Hypothalamus (tissue), 51 donors: ENCODE measurements at regions not wholly inside any gene's neighbourhood (a gene's known extent, or its start where the extent isn't known, plus 50 kb on each side); places are given as distances from the start of the nearest gene placed in this dataset.
A peak's percentile ranks its signal among the peaks of the same experiment; 100 is the strongest.
"Not testable (repeated sequence)": the region's sequence is repeated elsewhere in the genome, so short reads cannot be mapped to it uniquely, and the experiment has no call there.

Experiments
- DNase-seq, 51 donors: peaks; one replicate each; lab custom pipeline; 2025; lab: John Stamatoyannopoulos, UW

- DNase-seq = no peak
These were observed 120.0 kb upstream of the ZC3H11B start for GRCh38 chr1:219732814-219733491.

DNA sequence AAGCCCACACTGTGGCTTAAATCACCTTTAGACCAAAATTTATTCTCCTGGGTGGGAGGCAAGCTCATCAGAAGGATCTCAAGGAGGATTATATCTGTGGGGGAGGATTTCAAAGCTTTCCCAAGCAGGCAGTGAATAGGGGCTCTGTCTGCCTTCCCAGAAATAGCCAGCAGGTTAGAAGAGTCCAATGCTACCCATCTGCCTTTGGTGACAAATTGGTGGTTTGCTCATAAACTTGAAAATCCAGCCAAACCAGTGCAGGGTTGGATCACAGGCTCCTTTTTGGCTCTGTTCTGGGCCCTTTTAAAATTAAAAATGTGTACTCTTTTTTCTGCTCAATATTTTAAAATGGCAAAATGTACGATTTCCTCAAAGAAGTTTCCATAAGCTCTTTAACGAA lies 118.9 kb upstream of the ZC3H11B start:
- DNase-seq = no peak

DNA sequence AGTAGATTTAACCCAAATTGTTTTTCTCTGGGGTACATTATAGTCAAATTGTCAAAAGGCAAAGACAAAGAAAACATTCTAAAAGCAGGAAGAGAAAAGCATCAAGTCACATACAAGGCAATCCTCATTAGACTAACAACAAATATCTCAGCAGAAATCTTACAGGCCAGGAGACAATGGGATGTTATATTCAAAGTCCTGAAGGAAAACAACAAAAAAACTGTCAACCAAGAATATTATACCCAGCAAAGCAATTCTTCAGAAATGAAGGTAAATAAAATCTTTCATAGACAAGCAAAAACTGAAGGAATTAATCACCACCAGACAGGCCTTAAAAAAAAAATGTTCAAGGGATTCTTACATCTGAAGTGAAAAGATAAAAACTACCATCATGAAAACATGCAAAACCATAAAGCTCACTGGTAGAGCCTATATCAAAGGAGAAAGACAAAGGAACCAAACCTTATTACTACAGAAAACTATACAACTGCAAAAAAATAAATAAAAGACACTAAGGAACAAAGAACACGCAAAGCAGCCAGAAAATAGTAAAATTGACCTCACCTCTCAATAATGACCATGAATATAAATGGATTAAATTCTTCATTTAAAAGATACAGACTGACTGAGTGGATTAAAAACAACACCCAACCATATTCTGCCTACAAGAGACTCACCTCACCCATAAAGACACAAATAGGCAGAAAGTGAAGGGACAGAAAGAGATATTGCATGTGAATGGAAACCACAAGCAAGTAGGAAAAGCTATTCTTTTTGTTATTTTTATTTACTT lies 113.8 kb upstream of the ZC3H11B start:
- DNase-seq = no peak

DNA sequence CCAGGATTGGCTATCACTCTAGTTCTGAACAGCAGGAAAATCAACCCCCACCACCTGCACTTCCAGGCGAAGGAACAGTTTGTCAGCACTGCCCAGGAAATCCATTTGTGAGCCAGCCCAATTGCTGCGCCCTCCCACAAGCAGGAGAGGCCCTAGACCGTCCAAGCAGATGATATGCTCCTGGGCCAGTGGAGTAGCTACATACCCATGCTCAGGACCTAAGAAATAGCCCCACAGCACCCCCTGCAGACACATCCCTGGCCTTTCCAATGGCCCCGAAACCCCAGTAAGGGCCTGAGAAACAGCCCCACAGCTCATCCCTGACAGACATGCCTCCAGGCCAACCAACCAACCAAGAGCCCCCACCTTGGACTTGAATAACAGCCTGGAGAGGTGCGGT lies 111.5 kb upstream of the ZC3H11B start:
- no peak for DNase-seq

- no peak for DNase-seq
These were observed 104.6 kb upstream of the ZC3H11B start for GRCh38 chr1:219717536-219717935.

- DNase-seq = no peak
These were observed 103.8 kb upstream of the ZC3H11B start for GRCh38 chr1:219716611-219717114.

DNA sequence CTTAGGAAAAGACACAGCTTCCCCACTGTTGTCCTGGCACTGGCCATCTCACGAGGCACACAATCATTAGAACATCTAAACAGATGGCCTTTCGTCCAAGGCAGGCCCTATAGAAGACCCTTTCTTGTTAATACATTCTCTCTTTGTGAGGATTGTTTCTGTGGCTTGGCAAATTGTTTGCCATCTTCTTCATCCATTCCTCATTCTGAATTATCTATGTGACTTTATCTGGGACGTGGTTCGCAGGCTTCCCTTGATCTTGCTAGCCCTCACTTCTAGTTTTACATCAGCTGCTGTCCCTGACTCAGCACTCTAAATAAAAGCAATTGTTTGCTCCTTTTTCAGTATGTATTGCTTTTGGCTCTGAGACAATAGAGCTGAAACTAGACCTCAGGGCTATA lies 101.1 kb upstream of the ZC3H11B start:
- DNase-seq = peak in 1 of 51 donors; percentile 7

- DNase-seq = no peak
These were observed 99.6 kb upstream of the ZC3H11B start for GRCh38 chr1:219712506-219712905.

GRCh38 chr1:219710529-219711194 lies 97.8 kb upstream of the ZC3H11B start:
- peak in 1 of 51 donors; percentile 1 for DNase-seq

- DNase-seq = no peak
These were observed 96.1 kb upstream of the ZC3H11B start for GRCh38 chr1:219708919-219709543.

GRCh38 chr1:219707885-219708284 lies 95.0 kb upstream of the ZC3H11B start:
- not testable (repeated sequence) for DNase-seq

- DNase-seq = not testable (repeated sequence)
These were observed 91.4 kb upstream of the ZC3H11B start for GRCh38 chr1:219704331-219704730.

- no peak for DNase-seq
These were observed 90.4 kb upstream of the ZC3H11B start for GRCh38 chr1:219703368-219703639.

DNA sequence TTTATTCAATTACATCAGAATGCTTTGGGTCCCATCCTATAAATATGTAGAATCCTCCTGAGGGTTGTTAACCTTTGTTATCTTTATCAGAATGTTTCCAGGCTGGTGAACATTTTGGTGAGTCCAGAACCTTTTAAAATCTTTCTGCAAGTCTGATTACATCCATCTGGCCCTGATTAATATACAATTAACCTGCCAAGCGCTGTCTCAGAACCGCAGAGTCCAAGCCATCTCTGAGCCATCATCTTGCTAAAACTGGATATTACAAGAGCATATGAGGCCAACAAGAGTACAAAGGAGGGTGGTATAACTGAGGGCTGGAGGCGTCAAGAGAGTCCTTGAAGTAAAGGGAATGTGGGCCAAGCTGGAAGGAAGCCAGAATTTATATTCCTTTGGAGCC lies 88.6 kb upstream of the ZC3H11B start:
- no peak for DNase-seq

DNA sequence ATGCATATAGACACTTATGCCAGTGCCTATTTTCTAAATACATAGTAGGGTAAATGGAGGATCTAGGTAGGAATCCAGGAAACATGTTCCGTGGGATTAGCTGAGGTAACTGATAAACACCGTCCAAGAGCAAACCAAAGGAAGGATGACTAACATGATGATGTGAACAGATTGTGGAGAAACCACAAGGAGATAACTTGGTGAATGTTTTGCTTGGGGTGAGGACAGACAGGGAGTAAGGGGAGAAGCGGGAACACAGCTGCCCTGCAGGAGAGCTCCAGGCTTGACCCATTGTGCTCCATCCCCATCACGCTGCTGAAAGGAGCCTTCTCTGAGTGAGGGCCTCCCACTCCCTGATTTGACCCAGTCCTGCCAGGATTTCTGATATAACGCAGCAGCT lies 87.0 kb upstream of the ZC3H11B start:
- DNase-seq = no peak

DNA sequence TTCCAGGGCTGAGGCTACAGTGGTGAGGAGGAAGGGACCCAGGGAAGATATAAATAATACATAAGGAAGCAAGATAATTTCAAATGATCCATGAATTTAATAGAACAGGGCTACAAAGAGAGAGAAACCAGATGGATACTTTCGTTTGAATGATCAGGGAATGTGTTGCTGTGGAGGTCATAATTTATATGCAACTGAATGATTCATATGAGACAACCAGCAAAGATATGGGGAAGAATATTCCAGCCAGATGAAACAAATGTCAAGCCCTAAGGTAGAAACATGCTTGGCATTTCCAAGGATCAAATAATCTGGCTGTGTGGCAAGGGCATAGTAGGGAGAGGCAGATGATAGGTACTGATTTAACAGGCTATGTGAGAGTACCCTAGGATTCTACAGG lies 84.8 kb upstream of the ZC3H11B start:
- DNase-seq = no peak

- DNase-seq = no peak
These were observed 80.1 kb upstream of the ZC3H11B start for GRCh38 chr1:219692981-219693380.

GRCh38 chr1:219689774-219690173 lies 76.9 kb upstream of the ZC3H11B start:
- DNase-seq = no peak

GRCh38 chr1:219687779-219688178 lies 74.9 kb upstream of the ZC3H11B start:
- DNase-seq = no peak

DNA sequence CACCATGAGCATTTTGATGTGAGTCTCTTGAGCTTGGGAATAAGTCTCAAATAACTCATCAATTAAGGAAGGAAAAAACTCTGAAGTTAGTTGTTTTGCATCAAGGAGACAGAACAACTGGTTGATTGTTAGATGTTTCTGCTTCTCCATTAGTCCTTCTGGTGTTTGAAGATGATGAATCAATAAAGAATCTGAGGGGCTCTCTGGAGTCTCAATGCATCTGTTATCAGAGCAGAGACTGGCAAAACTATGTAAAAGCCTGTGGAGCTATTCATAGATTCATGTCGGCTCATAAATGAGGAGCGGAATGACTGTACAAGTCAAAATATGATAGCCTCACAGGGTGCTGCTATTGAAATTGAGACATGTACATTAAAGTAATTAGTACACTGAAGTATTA lies 73.3 kb upstream of the ZC3H11B start:
- DNase-seq = no peak

- no peak for DNase-seq
These were observed 69.9 kb upstream of the ZC3H11B start for GRCh38 chr1:219682788-219683187.
